ENCODE measurements at regions not wholly inside any gene's neighbourhood (a gene's known extent, or its start where the extent isn't known, plus 50 kb on each side); places are given as distances from the start of the nearest gene placed in this dataset.
"Not testable (repeated sequence)": the region's sequence is repeated elsewhere in the genome, so short reads cannot be mapped to it uniquely, and the experiment has no call there.

- not testable (repeated sequence) for H3K27ac ChIP-seq (ENCODE audit: low read length)
Observed at GRCh38 chr6:168850027-168850736, 403.5 kb downstream of the THBS2 start.

GRCh38 chr6:168849459-168849858 lies 404.2 kb downstream of the THBS2 start:
- peaks cover 0 to 13% of the 10 kb centered on the region in 2 donors for H3K4me1 ChIP-seq (ENCODE audit: control insufficient read depth in 1 of 2, insufficient read depth in 2 of 2, low read length in 2 of 2)
- H3K27ac ChIP-seq (ENCODE audit: low read length): no peak overlapping the region
- no peaks in the 10 kb centered on the region for H3K36me3 ChIP-seq (ENCODE audit: control insufficient read depth in 1 of 2, insufficient read depth in 2 of 2, low read length in 2 of 2)
- H3K4me3 ChIP-seq (ENCODE audit: low read depth in 1 of 2, low read length in 2 of 2): no peak overlapping the region
- no peaks in the 10 kb centered on the region for H3K27me3 ChIP-seq (ENCODE audit: low read depth, low read length)
- no peaks in the 10 kb centered on the region for H3K9me3 ChIP-seq (ENCODE audit: control insufficient read depth in 1 of 2, low read length in 2 of 2)

More at GRCh38 chr6:168850027-168850736, 403.5 kb downstream of the THBS2 start:
- not testable (repeated sequence) for H3K36me3 ChIP-seq (ENCODE audit: control insufficient read depth in 1 of 2, insufficient read depth in 2 of 2, low read length in 2 of 2); H3K9me3 ChIP-seq (ENCODE audit: control insufficient read depth in 1 of 2, low read length in 2 of 2); H3K4me3 ChIP-seq (ENCODE audit: low read depth in 1 of 2, low read length in 2 of 2); H3K27me3 ChIP-seq (ENCODE audit: low read depth, low read length)
- H3K4me1 ChIP-seq (ENCODE audit: control insufficient read depth in 1 of 2, insufficient read depth in 2 of 2, low read length in 2 of 2): peaks cover 0 to 13% of the 10 kb centered on the region in 2 donors

GRCh38 chr6:168848797-168849196 lies 404.8 kb downstream of the THBS2 start:
- Histone ChIP-seq H3K27me3 (ENCODE audit: low read depth, low read length) (no peaks in the 10 kb centered on the region), H3K27ac (ENCODE audit: low read length) (no peak overlapping the region), H3K4me3 (ENCODE audit: low read depth in 1 of 2, low read length in 2 of 2) (no peak overlapping the region), H3K36me3 (ENCODE audit: control insufficient read depth in 1 of 2, insufficient read depth in 2 of 2, low read length in 2 of 2) (no peaks in the 10 kb centered on the region), H3K9me3 (ENCODE audit: control insufficient read depth in 1 of 2, low read length in 2 of 2) (no peaks in the 10 kb centered on the region), H3K4me1 (ENCODE audit: control insufficient read depth in 1 of 2, insufficient read depth in 2 of 2, low read length in 2 of 2) (peaks cover 0 to 13% of the 10 kb centered on the region in 2 donors)

DNA sequence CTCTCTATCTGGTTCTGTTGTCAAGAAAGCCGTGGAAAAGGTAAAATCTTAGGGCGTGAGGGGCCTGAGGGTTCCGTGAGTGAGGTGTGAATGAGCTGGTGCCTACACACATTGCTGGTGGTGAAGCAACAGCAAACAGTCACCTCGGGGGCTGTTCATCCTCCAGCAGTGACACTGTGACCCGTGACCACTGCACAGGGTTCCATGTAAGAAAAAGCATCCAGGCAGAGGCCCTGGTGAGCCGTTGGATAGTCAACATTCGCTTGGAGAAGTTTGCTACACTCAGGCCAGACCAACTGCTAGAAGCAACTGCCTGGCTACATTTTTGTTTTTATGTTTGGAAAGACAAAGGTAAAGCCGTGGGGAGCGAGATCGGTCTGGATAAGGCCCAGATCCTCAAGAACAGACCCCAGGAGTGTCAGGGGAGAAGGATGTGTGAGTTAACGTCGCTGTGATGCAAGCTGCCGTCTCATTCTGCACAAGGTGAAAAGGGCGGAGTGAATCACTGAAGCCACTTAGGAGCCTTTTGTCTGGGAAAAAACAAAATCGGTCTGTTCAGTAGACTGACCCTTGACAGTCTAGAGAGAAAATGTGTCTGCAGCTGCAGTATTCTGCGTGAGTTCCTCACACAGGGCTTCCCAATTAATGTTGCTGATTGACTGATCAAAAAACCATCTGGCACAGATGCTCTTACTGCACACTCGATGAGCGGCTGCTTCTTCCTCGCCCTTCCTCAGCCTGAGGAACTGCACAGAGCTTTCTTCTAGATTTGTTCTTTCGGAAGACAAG lies 404.0 kb downstream of the SMOC2 start:
- no peak overlapping the region for H3K27ac ChIP-seq (ENCODE audit: low read length)
- H3K36me3 ChIP-seq (ENCODE audit: control insufficient read depth in 1 of 2, insufficient read depth in 2 of 2, low read length in 2 of 2): no peaks in the 10 kb centered on the region
- no peaks in the 10 kb centered on the region for H3K4me1 ChIP-seq (ENCODE audit: control insufficient read depth in 1 of 2, insufficient read depth in 2 of 2, low read length in 2 of 2)
- H3K27me3 ChIP-seq (ENCODE audit: low read depth, low read length): no peaks in the 10 kb centered on the region
- no peak overlapping the region for H3K4me3 ChIP-seq (ENCODE audit: low read depth in 1 of 2, low read length in 2 of 2)
- H3K9me3 ChIP-seq (ENCODE audit: control insufficient read depth in 1 of 2, low read length in 2 of 2): no peaks in the 10 kb centered on the region

GRCh38 chr6:168842632-168843212 lies 401.7 kb downstream of the SMOC2 start:
- not testable (repeated sequence) for H3K36me3 ChIP-seq (ENCODE audit: control insufficient read depth in 1 of 2, insufficient read depth in 2 of 2, low read length in 2 of 2); H3K27me3 ChIP-seq (ENCODE audit: low read depth, low read length); H3K4me1 ChIP-seq (ENCODE audit: control insufficient read depth in 1 of 2, insufficient read depth in 2 of 2, low read length in 2 of 2); H3K9me3 ChIP-seq (ENCODE audit: control insufficient read depth in 1 of 2, low read length in 2 of 2); H3K4me3 ChIP-seq (ENCODE audit: low read depth in 1 of 2, low read length in 2 of 2); H3K27ac ChIP-seq (ENCODE audit: low read length)

DNA sequence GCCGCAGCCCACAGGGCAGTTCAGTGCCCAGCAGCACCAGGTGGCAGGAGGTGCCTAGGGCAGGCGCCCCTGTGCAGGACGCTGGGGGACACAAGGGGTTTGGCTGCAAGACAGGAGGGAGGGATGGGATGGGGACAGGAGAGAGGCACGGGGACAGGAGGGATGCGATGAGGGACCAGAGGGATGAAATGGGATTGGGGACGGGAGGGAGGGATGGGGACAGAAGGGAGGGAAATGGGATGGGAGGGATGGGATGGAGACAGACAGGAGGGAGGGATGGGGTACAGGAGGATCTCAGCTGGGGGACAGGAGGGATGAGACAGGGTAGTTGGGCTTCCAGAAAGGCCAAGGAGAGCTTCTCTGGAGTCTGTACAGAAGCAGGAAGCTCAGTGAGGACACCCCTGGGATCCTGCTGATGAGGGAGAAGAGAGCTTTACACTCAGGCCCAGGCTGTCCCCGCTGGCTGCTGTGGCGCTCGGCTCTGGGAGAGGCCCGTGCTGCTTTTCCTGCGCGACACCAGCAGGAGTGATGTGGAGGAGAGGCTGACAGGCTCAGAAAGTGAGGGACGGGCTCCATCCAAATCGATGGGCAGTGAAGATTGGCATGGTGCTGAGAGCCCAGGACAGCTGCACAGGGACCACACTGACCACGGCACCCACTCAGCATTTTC lies 400.8 kb downstream of the SMOC2 start:
- Histone ChIP-seq H3K36me3 (ENCODE audit: control insufficient read depth in 1 of 2, insufficient read depth in 2 of 2, low read length in 2 of 2) (no peaks in the 10 kb centered on the region), H3K4me1 (ENCODE audit: control insufficient read depth in 1 of 2, insufficient read depth in 2 of 2, low read length in 2 of 2) (no peaks in the 10 kb centered on the region), H3K27ac (ENCODE audit: low read length) (no peak overlapping the region), H3K4me3 (ENCODE audit: low read depth in 1 of 2, low read length in 2 of 2) (no peak overlapping the region), H3K9me3 (ENCODE audit: control insufficient read depth in 1 of 2, low read length in 2 of 2) (no peaks in the 10 kb centered on the region), H3K27me3 (ENCODE audit: low read depth, low read length) (no peaks in the 10 kb centered on the region)

GRCh38 chr6:168840932-168841331 lies 399.9 kb downstream of the SMOC2 start:
- not testable (repeated sequence) for H3K4me1 ChIP-seq (ENCODE audit: control insufficient read depth in 1 of 2, insufficient read depth in 2 of 2, low read length in 2 of 2); H3K4me3 ChIP-seq (ENCODE audit: low read depth in 1 of 2, low read length in 2 of 2); H3K36me3 ChIP-seq (ENCODE audit: control insufficient read depth in 1 of 2, insufficient read depth in 2 of 2, low read length in 2 of 2); H3K9me3 ChIP-seq (ENCODE audit: control insufficient read depth in 1 of 2, low read length in 2 of 2); H3K27me3 ChIP-seq (ENCODE audit: low read depth, low read length); H3K27ac ChIP-seq (ENCODE audit: low read length)

GRCh38 chr6:168840299-168840698 lies 399.3 kb downstream of the SMOC2 start:
- not testable (repeated sequence) for H3K4me1 ChIP-seq (ENCODE audit: control insufficient read depth in 1 of 2, insufficient read depth in 2 of 2, low read length in 2 of 2); H3K9me3 ChIP-seq (ENCODE audit: control insufficient read depth in 1 of 2, low read length in 2 of 2); H3K27me3 ChIP-seq (ENCODE audit: low read depth, low read length); H3K4me3 ChIP-seq (ENCODE audit: low read depth in 1 of 2, low read length in 2 of 2); H3K27ac ChIP-seq (ENCODE audit: low read length); H3K36me3 ChIP-seq (ENCODE audit: control insufficient read depth in 1 of 2, insufficient read depth in 2 of 2, low read length in 2 of 2)

DNA sequence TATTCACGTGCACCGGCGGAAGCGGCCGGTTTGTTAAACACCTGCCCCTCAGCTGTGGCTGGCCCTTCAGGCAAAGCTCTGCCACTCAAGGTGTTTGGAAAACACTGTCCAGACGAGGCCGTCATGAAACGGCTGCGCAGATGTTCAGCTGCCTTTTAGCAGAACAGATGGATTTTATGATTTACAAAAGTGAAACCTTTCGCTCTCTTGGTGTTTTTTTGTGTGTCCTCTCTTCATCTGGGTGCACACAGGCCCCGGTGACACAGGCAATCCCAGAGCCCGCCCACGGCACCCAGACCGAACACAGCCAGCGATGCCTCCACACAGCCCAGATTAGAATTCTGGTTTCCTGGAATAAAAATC lies 397.0 kb downstream of the SMOC2 start:
- Histone ChIP-seq H3K27me3 (ENCODE audit: low read depth, low read length) (no peaks in the 10 kb centered on the region), H3K27ac (ENCODE audit: low read length) (no peak overlapping the region), H3K36me3 (ENCODE audit: control insufficient read depth in 1 of 2, insufficient read depth in 2 of 2, low read length in 2 of 2) (no peaks in the 10 kb centered on the region), H3K4me1 (ENCODE audit: control insufficient read depth in 1 of 2, insufficient read depth in 2 of 2, low read length in 2 of 2) (no peaks in the 10 kb centered on the region), H3K9me3 (ENCODE audit: control insufficient read depth in 1 of 2, low read length in 2 of 2) (no peaks in the 10 kb centered on the region), H3K4me3 (ENCODE audit: low read depth in 1 of 2, low read length in 2 of 2) (no peak overlapping the region)

DNA sequence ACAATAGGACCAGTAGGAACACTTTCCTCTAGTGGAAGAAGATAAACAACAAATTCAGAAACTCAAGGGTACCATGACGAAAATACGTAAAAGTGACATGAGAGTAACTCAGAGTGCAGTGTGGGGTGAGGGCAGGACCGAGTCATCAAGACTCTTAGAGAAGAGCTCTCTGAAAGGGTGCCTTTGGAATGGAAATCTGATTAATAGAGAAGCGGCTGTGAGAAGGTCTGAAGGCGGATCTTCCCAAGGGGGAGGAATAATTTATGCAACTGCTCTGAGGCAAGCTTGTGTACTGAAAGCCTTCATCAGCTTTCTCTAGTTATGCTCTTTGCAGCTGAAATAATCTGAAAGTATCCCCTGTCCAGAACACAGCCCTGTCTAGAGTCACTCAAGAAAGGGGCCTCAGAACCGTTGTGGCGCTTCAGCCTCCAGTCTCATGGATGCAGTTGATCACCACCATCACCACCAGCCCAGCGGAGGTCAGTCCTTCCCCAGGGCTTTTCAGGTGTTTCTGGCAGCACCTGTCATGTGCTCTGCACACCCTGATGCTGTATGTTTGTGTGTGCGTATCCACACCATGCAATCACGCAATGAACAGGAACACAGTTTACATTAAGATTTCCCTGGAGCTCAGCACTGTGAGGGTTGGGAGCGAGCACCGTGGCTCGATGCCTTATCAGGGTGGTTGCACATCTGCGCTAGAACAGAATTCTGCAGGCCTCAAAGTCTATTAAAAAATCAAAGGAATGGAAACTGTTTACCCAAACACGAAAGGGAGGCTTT lies 396.5 kb downstream of the SMOC2 start:
- no peaks in the 10 kb centered on the region for H3K27me3 ChIP-seq (ENCODE audit: low read depth, low read length)
- no peaks in the 10 kb centered on the region for H3K4me1 ChIP-seq (ENCODE audit: control insufficient read depth in 1 of 2, insufficient read depth in 2 of 2, low read length in 2 of 2)
- H3K4me3 ChIP-seq (ENCODE audit: low read depth in 1 of 2, low read length in 2 of 2): no peak overlapping the region
- no peaks in the 10 kb centered on the region for H3K9me3 ChIP-seq (ENCODE audit: control insufficient read depth in 1 of 2, low read length in 2 of 2)
- H3K27ac ChIP-seq (ENCODE audit: low read length): no peak overlapping the region
- H3K36me3 ChIP-seq (ENCODE audit: control insufficient read depth in 1 of 2, insufficient read depth in 2 of 2, low read length in 2 of 2): no peaks in the 10 kb centered on the region

GRCh38 chr6:168835991-168836390 lies 395.0 kb downstream of the SMOC2 start:
- Histone ChIP-seq H3K27me3 (ENCODE audit: low read depth, low read length) (no peaks in the 10 kb centered on the region), H3K4me1 (ENCODE audit: control insufficient read depth in 1 of 2, insufficient read depth in 2 of 2, low read length in 2 of 2) (no peaks in the 10 kb centered on the region), H3K4me3 (ENCODE audit: low read depth in 1 of 2, low read length in 2 of 2) (no peak overlapping the region), H3K9me3 (ENCODE audit: control insufficient read depth in 1 of 2, low read length in 2 of 2) (no peaks in the 10 kb centered on the region), H3K27ac (ENCODE audit: low read length) (no peak overlapping the region), H3K36me3 (ENCODE audit: control insufficient read depth in 1 of 2, insufficient read depth in 2 of 2, low read length in 2 of 2) (no peaks in the 10 kb centered on the region)
